ENCODE measurements at regions not wholly inside any gene's neighbourhood (a gene's known extent, or its start where the extent isn't known, plus 50 kb on each side); places are given as distances from the start of the nearest gene placed in this dataset.

- H2AFZ ChIP-seq (ENCODE audit: low read length): peak overlapping the region; percentile 47
- H3F3A ChIP-seq (ENCODE audit: low read length, unreplicated experiment): no peaks in the 10 kb centered on the region
- no peaks in the 10 kb centered on the region for H3K79me2 ChIP-seq (ENCODE audit: low read length)
- ChIA-PET CTCF (no interaction called here), POLR2A (ENCODE audit: unreplicated experiment) (no interaction called here)
- peaks cover 20% of the 10 kb centered on the region for H3K4me1 ChIP-seq (ENCODE audit: insufficient read depth, low read length)
- H4K20me1 ChIP-seq (ENCODE audit: low read length): no peaks in the 10 kb centered on the region
- H3K27ac ChIP-seq (ENCODE audit: low read length): no peak overlapping the region
- H3K36me3 ChIP-seq (ENCODE audit: low read depth, low read length): no peaks in the 10 kb centered on the region
- H3K4me3 ChIP-seq (ENCODE audit: low read length): no peak overlapping the region
- H3K9ac ChIP-seq (ENCODE audit: low read length): no peak overlapping the region
- ATAC-seq (peak; percentile 48), DNase-seq (peak; percentile 33)
- BruUV-seq (replicated peaks): no TSS peak
- no peaks in the 10 kb centered on the region for H3K27me3 ChIP-seq (ENCODE audit: low read length)
- TF ChIP-seq, protein P1, sequence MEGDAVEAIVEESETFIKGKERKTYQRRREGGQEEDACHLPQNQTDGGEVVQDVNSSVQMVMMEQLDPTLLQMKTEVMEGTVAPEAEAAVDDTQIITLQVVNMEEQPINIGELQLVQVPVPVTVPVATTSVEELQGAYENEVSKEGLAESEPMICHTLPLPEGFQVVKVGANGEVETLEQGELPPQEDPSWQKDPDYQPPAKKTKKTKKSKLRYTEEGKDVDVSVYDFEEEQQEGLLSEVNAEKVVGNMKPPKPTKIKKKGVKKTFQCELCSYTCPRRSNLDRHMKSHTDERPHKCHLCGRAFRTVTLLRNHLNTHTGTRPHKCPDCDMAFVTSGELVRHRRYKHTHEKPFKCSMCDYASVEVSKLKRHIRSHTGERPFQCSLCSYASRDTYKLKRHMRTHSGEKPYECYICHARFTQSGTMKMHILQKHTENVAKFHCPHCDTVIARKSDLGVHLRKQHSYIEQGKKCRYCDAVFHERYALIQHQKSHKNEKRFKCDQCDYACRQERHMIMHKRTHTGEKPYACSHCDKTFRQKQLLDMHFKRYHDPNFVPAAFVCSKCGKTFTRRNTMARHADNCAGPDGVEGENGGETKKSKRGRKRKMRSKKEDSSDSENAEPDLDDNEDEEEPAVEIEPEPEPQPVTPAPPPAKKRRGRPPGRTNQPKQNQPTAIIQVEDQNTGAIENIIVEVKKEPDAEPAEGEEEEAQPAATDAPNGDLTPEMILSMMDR (conservative IDR thresholded peaks at IDR 0.05; ENCODE audit: low read depth, low read length): no peak
- TF ChIP-seq EZH2 (IDR thresholded peaks at IDR 0.05; ENCODE audit: low read length, unreplicated experiment) (no peak), EZH2phosphoT487 (IDR thresholded peaks at IDR 0.05; ENCODE audit: borderline replicate concordance, low read length) (no peak)
- H3K9me2 ChIP-seq (replicated peaks; ENCODE audit: low read length): no peaks in the 10 kb centered on the region
- H3K4me2 ChIP-seq (ENCODE audit: low read length): peak overlapping the region; percentile 24; the same call in 1 of the 2 replicates
- no peaks in the 10 kb centered on the region for H3K9me3 ChIP-seq (ENCODE audit: low read length)
- intact Hi-C loops (cut with micrococcal nuclease): loop anchor here (1.0 kb wide), 1 partner anchor 245 kb away; no protein-coding TSS in a partner anchor
These were observed 205.1 kb upstream of the GMDS start for GRCh38 chr6:2450546-2450945.

DNA sequence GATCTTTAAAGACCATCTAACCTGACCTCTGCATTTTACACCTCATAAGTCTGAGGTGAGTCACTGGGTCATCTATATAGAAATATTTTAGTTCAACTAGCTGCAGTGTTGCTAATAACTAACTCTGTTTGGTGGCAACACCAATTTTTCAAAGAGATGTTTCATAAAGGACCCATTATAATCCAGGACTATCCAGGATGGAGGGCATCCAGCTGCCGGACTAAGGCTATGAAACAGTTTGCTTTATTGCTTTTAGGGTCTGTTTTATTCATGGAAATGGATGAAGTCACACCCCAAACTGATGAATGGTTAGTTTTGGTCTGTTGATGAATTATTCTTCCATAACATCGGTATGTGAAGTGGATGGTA is 204.2 kb upstream of the GMDS start:
- Histone ChIP-seq H3F3A (ENCODE audit: low read length, unreplicated experiment) (no peaks in the 10 kb centered on the region), H3K27ac (ENCODE audit: low read length) (no peak overlapping the region), H4K20me1 (ENCODE audit: low read length) (no peaks in the 10 kb centered on the region), H3K79me2 (ENCODE audit: low read length) (no peaks in the 10 kb centered on the region), H3K9me3 (ENCODE audit: low read length) (no peaks in the 10 kb centered on the region), H3K4me1 (ENCODE audit: insufficient read depth, low read length) (peaks cover 20% of the 10 kb centered on the region), H3K9me2 (replicated peaks; ENCODE audit: low read length) (no peaks in the 10 kb centered on the region), H3K36me3 (ENCODE audit: low read depth, low read length) (no peaks in the 10 kb centered on the region), H3K27me3 (ENCODE audit: low read length) (no peaks in the 10 kb centered on the region), H3K4me3 (ENCODE audit: low read length) (no peak overlapping the region), H3K4me2 (ENCODE audit: low read length) (no peak overlapping the region), H2AFZ (ENCODE audit: low read length) (no peak overlapping the region), H3K9ac (ENCODE audit: low read length) (no peak overlapping the region)
- POLR2A ChIA-PET (ENCODE audit: unreplicated experiment): no interaction called here
- CTCF ChIA-PET: interaction anchor here (0.6 kb wide), 2 partner anchors 150 to 257 kb away, joined by 3 to 16 read pairs; no protein-coding TSS in a partner anchor
- DNase-seq (no peak), ATAC-seq (peak; percentile 56)
- no TSS peak for BruUV-seq (replicated peaks)
- intact Hi-C loops (cut with micrococcal nuclease): loop anchor here (1.0 to 5.0 kb wide), 4 partner anchors 185 to 853 kb away; no protein-coding TSS in a partner anchor
- TF ChIP-seq EZH2 (IDR thresholded peaks at IDR 0.05; ENCODE audit: low read length, unreplicated experiment) (no peak), EZH2phosphoT487 (IDR thresholded peaks at IDR 0.05; ENCODE audit: borderline replicate concordance, low read length) (no peak)
- TF ChIP-seq, protein P1 (conservative IDR thresholded peaks at IDR 0.05; ENCODE audit: low read depth, low read length): no peak

DNA sequence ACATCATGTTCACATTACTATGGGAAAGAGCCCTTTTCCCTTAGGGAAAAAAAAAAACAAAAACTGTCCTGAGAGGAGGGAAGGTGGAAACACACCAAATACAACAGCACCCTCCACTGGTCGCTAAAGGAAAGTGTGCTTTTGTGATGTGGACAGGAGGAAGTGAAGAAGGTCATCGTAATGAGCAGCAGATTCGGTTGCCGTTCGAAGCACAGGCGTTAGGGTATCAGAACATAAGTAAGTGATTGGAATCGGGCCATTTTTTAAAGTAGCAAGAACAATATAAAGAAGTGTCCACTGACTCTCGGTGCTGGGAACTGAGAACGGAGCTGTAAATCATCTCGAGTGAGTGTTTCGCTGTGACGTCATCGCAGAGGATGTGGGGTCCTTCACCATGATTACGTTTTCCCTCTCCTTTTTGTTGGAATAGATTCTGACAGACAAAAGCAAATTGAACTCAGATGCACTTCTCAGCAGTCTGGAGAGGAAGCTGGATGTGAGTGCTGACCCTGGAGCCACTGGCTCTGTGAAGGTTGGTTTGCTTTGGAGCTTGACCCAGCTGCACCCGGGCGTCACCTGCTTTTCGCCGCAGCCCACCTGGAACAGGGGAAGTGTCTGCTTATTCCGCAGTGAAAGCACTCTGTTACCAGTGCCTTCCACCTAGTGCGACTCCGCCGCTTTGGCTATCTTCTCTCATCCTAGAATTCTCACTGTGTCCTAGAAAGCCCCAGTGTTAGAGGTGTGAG is 203.6 kb upstream of the GMDS start:
- H3F3A ChIP-seq (ENCODE audit: low read length, unreplicated experiment): no peaks in the 10 kb centered on the region
- TF ChIP-seq, protein P1 (conservative IDR thresholded peaks at IDR 0.05; ENCODE audit: low read depth, low read length): peak; percentile 89
- TF ChIP-seq EZH2phosphoT487 (IDR thresholded peaks at IDR 0.05; ENCODE audit: borderline replicate concordance, low read length) (no peak), EZH2 (IDR thresholded peaks at IDR 0.05; ENCODE audit: low read length, unreplicated experiment) (no peak)
- intact Hi-C loops (cut with micrococcal nuclease): loop anchor here (1.0 to 5.0 kb wide), 5 partner anchors 95 to 852 kb away; no protein-coding TSS in a partner anchor
- no peaks in the 10 kb centered on the region for H3K36me3 ChIP-seq (ENCODE audit: low read depth, low read length)
- no peaks in the 10 kb centered on the region for H3K9me3 ChIP-seq (ENCODE audit: low read length)
- peak; percentile 68 for ATAC-seq
- ChIA-PET POLR2A (ENCODE audit: unreplicated experiment) (interaction anchor here (0.7 kb wide), 1 partner anchor 85 kb away, joined by 4 read pairs; no protein-coding TSS in a partner anchor), CTCF (interaction anchor here (0.6 kb wide), 1 partner anchor 150 kb away, joined by 16 read pairs; no protein-coding TSS in a partner anchor)
- H3K27ac ChIP-seq (ENCODE audit: low read length): no peak overlapping the region
- H3K4me3 ChIP-seq (ENCODE audit: low read length): peak overlapping the region; percentile 26; the same call in 1 of the 2 replicates
- H3K4me2 ChIP-seq (ENCODE audit: low read length): peak overlapping the region; percentile 63
- H3K4me1 ChIP-seq (ENCODE audit: insufficient read depth, low read length): peaks cover 20% of the 10 kb centered on the region
- H3K9ac ChIP-seq (ENCODE audit: low read length): no peak overlapping the region
- H4K20me1 ChIP-seq (ENCODE audit: low read length): no peaks in the 10 kb centered on the region
- H3K27me3 ChIP-seq (ENCODE audit: low read length): no peaks in the 10 kb centered on the region
- BruUV-seq (replicated peaks): no TSS peak
- no peaks in the 10 kb centered on the region for H3K9me2 ChIP-seq (replicated peaks; ENCODE audit: low read length)
- H3K79me2 ChIP-seq (ENCODE audit: low read length): no peaks in the 10 kb centered on the region
- peak; percentile 85 for DNase-seq
- peak overlapping the region; percentile 45 for H2AFZ ChIP-seq (ENCODE audit: low read length)

Data from PC-3 (cell line).